ENCODE measurements at regions not wholly inside any gene's neighbourhood (a gene's known extent, or its start where the extent isn't known, plus 50 kb on each side); places are given as distances from the start of the nearest gene placed in this dataset.

DNA sequence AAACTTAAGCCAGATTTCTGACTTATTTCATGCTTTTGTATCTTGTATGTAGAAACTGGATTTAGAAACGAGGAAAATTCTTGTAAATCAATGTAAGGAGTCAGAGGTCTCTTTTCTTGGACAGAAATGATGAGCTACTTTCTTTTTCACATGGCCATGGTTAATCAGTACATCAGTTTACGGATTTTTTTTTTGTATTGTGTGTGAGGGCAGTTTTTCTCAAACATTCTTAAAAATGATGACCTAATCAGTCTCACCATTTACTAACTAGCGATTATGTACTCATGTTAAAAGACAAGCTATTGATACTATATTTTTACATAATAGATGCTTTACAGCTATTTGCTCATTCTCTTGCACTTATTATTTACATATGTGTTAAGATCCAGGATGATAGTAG is 165.2 kb upstream of the DOCK10 start:
- no peak overlapping the region for H3K4me3 ChIP-seq (ENCODE audit: low read depth, low read length)
- H3K27me3 ChIP-seq: no peaks in the 10 kb centered on the region
- H3K9me3 ChIP-seq: no peaks in the 10 kb centered on the region
- H3K36me3 ChIP-seq: no peaks in the 10 kb centered on the region
- TF ChIP-seq, protein P1, sequence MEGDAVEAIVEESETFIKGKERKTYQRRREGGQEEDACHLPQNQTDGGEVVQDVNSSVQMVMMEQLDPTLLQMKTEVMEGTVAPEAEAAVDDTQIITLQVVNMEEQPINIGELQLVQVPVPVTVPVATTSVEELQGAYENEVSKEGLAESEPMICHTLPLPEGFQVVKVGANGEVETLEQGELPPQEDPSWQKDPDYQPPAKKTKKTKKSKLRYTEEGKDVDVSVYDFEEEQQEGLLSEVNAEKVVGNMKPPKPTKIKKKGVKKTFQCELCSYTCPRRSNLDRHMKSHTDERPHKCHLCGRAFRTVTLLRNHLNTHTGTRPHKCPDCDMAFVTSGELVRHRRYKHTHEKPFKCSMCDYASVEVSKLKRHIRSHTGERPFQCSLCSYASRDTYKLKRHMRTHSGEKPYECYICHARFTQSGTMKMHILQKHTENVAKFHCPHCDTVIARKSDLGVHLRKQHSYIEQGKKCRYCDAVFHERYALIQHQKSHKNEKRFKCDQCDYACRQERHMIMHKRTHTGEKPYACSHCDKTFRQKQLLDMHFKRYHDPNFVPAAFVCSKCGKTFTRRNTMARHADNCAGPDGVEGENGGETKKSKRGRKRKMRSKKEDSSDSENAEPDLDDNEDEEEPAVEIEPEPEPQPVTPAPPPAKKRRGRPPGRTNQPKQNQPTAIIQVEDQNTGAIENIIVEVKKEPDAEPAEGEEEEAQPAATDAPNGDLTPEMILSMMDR (IDR thresholded peaks at IDR 0.05; ENCODE audit: low read depth, low read length): no peak
- no peak for DNase-seq
- no peaks in the 10 kb centered on the region for H3K4me1 ChIP-seq

DNA sequence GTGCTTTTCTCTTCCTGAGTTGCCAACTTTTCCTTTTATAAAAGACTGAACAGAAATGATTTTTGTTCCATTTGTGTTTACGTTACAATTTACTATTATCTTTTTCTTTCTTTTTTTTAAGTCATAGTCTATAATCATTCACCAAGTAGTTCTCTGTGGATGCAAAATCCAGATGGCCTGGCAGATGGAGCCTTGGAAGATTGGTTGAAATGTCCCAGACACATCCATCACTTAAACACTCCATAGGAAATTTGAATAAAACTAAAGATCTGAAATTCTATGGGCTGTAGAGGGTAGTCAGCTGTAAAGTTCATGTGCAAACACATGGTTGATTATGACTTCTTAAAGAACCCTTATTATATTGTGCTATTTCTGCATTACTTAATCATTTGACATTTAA is 164.8 kb upstream of the DOCK10 start:
- no peaks in the 10 kb centered on the region for H3K4me1 ChIP-seq
- no peak overlapping the region for H3K4me3 ChIP-seq (ENCODE audit: low read depth, low read length)
- H3K27me3 ChIP-seq: no peaks in the 10 kb centered on the region
- no peaks in the 10 kb centered on the region for H3K36me3 ChIP-seq
- DNase-seq: no peak
- H3K9me3 ChIP-seq: no peaks in the 10 kb centered on the region
- TF ChIP-seq, protein P1 (IDR thresholded peaks at IDR 0.05; ENCODE audit: low read depth, low read length): no peak

DNA sequence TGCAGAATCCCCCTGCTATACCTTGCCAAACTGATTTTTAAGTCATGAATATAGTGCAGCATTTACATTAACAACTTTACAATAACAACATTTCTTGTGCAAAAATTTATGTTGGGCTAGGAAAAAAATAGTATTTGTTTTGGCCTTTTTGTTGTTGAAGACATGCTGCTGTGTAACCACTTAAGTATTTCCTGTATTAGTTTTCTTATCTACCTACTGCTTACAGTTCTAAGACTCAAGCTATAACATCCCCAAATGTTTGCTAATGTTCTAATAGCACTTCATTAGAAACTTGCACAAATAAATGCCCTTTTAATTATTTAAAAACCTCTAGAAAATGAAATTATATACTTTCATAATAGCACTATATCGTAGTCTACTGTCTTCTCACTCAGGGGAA is 154.3 kb upstream of the DOCK10 start:
- no peak for DNase-seq
- H3K9me3 ChIP-seq: no peaks in the 10 kb centered on the region
- H3K27me3 ChIP-seq: no peaks in the 10 kb centered on the region
- TF ChIP-seq, protein P1 (IDR thresholded peaks at IDR 0.05; ENCODE audit: low read depth, low read length): no peak
- H3K36me3 ChIP-seq: no peaks in the 10 kb centered on the region
- no peaks in the 10 kb centered on the region for H3K4me1 ChIP-seq
- no peak overlapping the region for H3K4me3 ChIP-seq (ENCODE audit: low read depth, low read length)

DNA sequence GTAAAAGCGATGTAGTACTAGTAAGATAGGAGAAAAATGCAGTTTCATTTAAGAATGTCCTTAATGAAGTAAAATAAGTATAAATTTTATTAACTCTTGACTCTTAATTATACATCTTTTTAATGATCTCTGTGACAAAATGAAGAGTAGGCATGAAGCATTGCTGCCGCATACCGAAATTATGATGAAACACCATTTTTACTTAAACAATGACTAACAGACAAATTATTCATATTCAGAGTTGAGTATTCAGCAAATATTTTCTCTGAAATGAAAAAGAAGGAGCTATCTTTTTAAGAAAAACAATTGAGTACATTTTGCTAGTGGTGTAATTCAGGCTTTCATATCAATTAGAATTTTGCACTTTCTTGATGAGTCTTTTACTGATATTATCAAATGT is 150.6 kb upstream of the DOCK10 start:
- TF ChIP-seq, protein P1 (IDR thresholded peaks at IDR 0.05; ENCODE audit: low read depth, low read length): no peak
- Histone ChIP-seq H3K4me3 (ENCODE audit: low read depth, low read length) (no peak overlapping the region), H3K4me1 (no peaks in the 10 kb centered on the region), H3K27me3 (no peaks in the 10 kb centered on the region), H3K36me3 (no peaks in the 10 kb centered on the region), H3K9me3 (no peaks in the 10 kb centered on the region)
- no peak for DNase-seq

DNA sequence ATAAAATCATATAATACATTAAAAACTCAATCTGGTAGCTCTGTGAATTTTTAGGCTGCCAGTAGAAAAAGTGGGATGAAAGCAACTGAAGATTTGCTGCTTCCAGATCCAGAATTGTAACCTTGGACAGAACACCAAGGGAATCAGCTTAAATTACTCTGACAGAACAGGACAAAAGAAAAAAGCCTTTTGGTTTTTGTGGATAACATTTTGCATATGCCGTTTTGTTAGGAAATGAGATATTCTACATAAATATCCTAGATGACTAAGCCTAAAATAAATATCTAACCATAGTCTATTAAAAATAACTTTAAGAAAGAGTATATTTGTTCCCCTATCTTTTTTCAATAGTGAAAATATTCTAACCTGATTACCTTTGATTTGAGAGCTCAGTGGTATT is 148.7 kb upstream of the DOCK10 start:
- Histone ChIP-seq H3K4me3 (ENCODE audit: low read depth, low read length) (no peak overlapping the region), H3K9me3 (no peaks in the 10 kb centered on the region), H3K36me3 (no peaks in the 10 kb centered on the region), H3K4me1 (no peaks in the 10 kb centered on the region), H3K27me3 (no peaks in the 10 kb centered on the region)
- TF ChIP-seq, protein P1 (IDR thresholded peaks at IDR 0.05; ENCODE audit: low read depth, low read length): no peak
- no peak for DNase-seq

DNA sequence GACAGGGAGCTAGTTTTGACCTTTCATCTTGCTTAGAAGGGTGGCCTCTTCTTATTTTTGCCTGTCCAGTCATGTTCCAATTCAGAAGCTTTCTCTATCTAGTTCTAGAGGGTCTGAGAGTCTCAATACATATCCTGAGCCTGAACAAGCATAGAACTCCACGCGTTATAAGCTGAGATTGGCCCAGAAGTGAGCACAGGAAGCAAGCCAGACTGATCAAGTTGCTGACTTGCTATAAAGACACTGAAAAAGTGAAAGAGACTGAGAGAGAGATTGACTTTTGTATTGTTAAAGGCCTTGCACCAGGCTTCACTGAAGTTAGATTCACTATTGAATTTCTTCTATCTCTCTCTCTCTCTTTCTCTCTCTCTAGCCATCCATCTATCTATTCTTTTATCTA is 142.7 kb upstream of the DOCK10 start:
- no peak overlapping the region for H3K4me3 ChIP-seq (ENCODE audit: low read depth, low read length)
- TF ChIP-seq, protein P1 (IDR thresholded peaks at IDR 0.05; ENCODE audit: low read depth, low read length): no peak
- H3K4me1 ChIP-seq: no peaks in the 10 kb centered on the region; the same call in 1 of the 2 replicates
- no peaks in the 10 kb centered on the region for H3K9me3 ChIP-seq
- DNase-seq: no peak
- no peaks in the 10 kb centered on the region for H3K27me3 ChIP-seq
- no peaks in the 10 kb centered on the region for H3K36me3 ChIP-seq

Measured in BE2C (cell line).